WTC11 (cell line): ENCODE measurements at regions not wholly inside any gene's neighbourhood (a gene's known extent, or its start where the extent isn't known, plus 50 kb on each side); places are given as distances from the start of the nearest gene placed in this dataset.

Experiments
- ATAC-seq: fragments of 200-7000 bp; cut with Tn5 transposase; 2 replicates; pipeline ENCODE4 v1.10.0; 2021; ENCODE audit warnings: mild to moderate bottlenecking, moderate library complexity
- CTCF ChIA-PET: fragments of 300-600 bp; sonication (Branson Sonifier 250); formaldehyde crosslinking; loops from one replicate; lab custom pipeline; 2021; ENCODE audit warnings: antibody characterized with exemption; lab: Charles Lee
- POLR2A ChIA-PET: fragments of 350-600 bp; sonication (Branson Sonifier 250); formaldehyde crosslinking; loops from one replicate; lab custom pipeline; 2021; ENCODE audit warnings: antibody characterized with exemption; lab: Charles Lee
- DNase-seq: peaks from one replicate; pipeline ENCODE4 v3.0.0; 2021; ENCODE audit warnings: low spot score
- H3K27ac Mint-ChIP-seq: 2 replicates; pipeline ENCODE4 v1.8.0; 2021; ENCODE audit warnings: mixed read lengths
- H3K27me3 Mint-ChIP-seq: 2 replicates; pipeline ENCODE4 v1.8.0; 2021; ENCODE audit warnings: low read depth, mild to moderate bottlenecking, moderate library complexity, mixed read lengths
- H3K36me3 Mint-ChIP-seq: 2 replicates; pipeline ENCODE4 v1.8.0; 2021; ENCODE audit warnings: mixed read lengths
- H3K4me1 Mint-ChIP-seq: 2 replicates; pipeline ENCODE4 v1.8.0; 2022; ENCODE audit warnings: mixed read lengths
- H3K4me3 Mint-ChIP-seq: 2 replicates; pipeline ENCODE4 v1.8.0; 2021; ENCODE audit warnings: mild to moderate bottlenecking, moderate library complexity, mixed read lengths
- H3K9me3 Mint-ChIP-seq: 2 replicates; pipeline ENCODE4 v1.8.0; 2021; ENCODE audit warnings: mixed read lengths
- ATF2 ChIP-seq: sonication (generic); formaldehyde crosslinking; IDR thresholded peaks from 2 replicates; pipeline ENCODE4 v1.8.1; 2022; ENCODE audit warnings: low read depth, missing genetic modification reagents, borderline replicate concordance
- ATF3 ChIP-seq: sonication (generic); formaldehyde crosslinking; conservative IDR thresholded peaks from 2 replicates; pipeline ENCODE4 v1.8.1; 2022; ENCODE audit warnings: mild to moderate bottlenecking, missing genetic modification reagents
- E2F1 ChIP-seq: sonication (generic); formaldehyde crosslinking; IDR thresholded peaks from 2 replicates; pipeline ENCODE4 v1.8.0; 2022; ENCODE audit warnings: mild to moderate bottlenecking, missing genetic modification reagents
- ESRRA ChIP-seq: sonication (generic); formaldehyde crosslinking; IDR thresholded peaks from 2 replicates; pipeline ENCODE4 v1.8.1; 2022; ENCODE audit warnings: mild to moderate bottlenecking, missing genetic modification reagents, borderline replicate concordance
- FOXP4 ChIP-seq: sonication (generic); formaldehyde crosslinking; IDR thresholded peaks from 2 replicates; pipeline ENCODE4 v1.8.0; 2022; ENCODE audit warnings: mild to moderate bottlenecking, missing genetic modification reagents
- GABPB1 ChIP-seq: sonication (generic); formaldehyde crosslinking; IDR thresholded peaks from 2 replicates; pipeline ENCODE4 v1.8.1; 2023; ENCODE audit warnings: mild to moderate bottlenecking, missing genetic modification reagents
- MXD4 ChIP-seq: fragments of 250-450 bp; sonication (Bioruptor Pico); IDR thresholded peaks from 2 replicates; pipeline ENCODE4 v1.8.0; 2021; ENCODE audit warnings: mild to moderate bottlenecking, moderate library complexity, borderline replicate concordance
- NR3C1 ChIP-seq: sonication (generic); formaldehyde crosslinking; conservative IDR thresholded peaks from 2 replicates; pipeline ENCODE4 v1.8.1; 2023; ENCODE audit warnings: low read depth, mild to moderate bottlenecking, missing genetic modification reagents
- ZBTB43 ChIP-seq: sonication (generic); formaldehyde crosslinking; IDR thresholded peaks from 2 replicates; pipeline ENCODE4 v1.8.1; 2023; ENCODE audit warnings: mild to moderate bottlenecking, missing genetic modification reagents
- ZNF138 ChIP-seq: sonication (generic); formaldehyde crosslinking; conservative IDR thresholded peaks from 2 replicates; pipeline ENCODE4 v1.8.1; 2022; ENCODE audit warnings: mild to moderate bottlenecking, moderate library complexity, missing genetic modification reagents
- ZNF281 ChIP-seq: sonication (generic); formaldehyde crosslinking; IDR thresholded peaks from 2 replicates; pipeline ENCODE4 v1.8.0; 2023; ENCODE audit warnings: mild to moderate bottlenecking, missing genetic modification reagents
- ZNF396 ChIP-seq: fragments of 250-450 bp; sonication (Bioruptor Pico); IDR thresholded peaks from 2 replicates; pipeline ENCODE4 v1.8.0; 2021; ENCODE audit warnings: mild to moderate bottlenecking, moderate library complexity, borderline replicate concordance
- ZNF532 ChIP-seq: fragments of 250-450 bp; sonication (Bioruptor Pico); IDR thresholded peaks from 2 replicates; pipeline ENCODE4 v1.9.0; 2021; ENCODE audit warnings: mild to moderate bottlenecking, borderline replicate concordance

GRCh38 chr12:59372956-59373355 is 222.9 kb upstream of the SLC16A7 start (continued):
- TF ChIP-seq ZNF281 (CRISPR knock-in tag) (no peak), MXD4 (CRISPR knock-in tag) (no peak), ZBTB43 (CRISPR knock-in tag) (no peak)
- TF ChIP-seq, all 79 proteins: peak for 0

- no peak for DNase-seq
- ChIA-PET POLR2A (no interaction called here), CTCF (no interaction called here)
- H3K27ac Mint-ChIP-seq: no peak overlapping the region
- H3K4me3 Mint-ChIP-seq: no peak overlapping the region
- ATAC-seq: no peak
- no peaks in the 10 kb centered on the region for H3K36me3 Mint-ChIP-seq
- no peaks in the 10 kb centered on the region for H3K9me3 Mint-ChIP-seq
- no peak for TF ChIP-seq ZNF532
- no peak for TF ChIP-seq NR3C1
- peaks cover 19% of the 10 kb centered on the region for H3K4me1 Mint-ChIP-seq
- no peaks in the 10 kb centered on the region for H3K27me3 Mint-ChIP-seq
These were observed 224.9 kb upstream of the SLC16A7 start for GRCh38 chr12:59370933-59371332.

- peaks cover 7% of the 10 kb centered on the region; the same call in 1 of the 2 replicates for H3K4me1 Mint-ChIP-seq
- no peak for ATAC-seq
- CTCF ChIA-PET: no interaction called here
- H3K27me3 Mint-ChIP-seq: peaks cover 2% of the 10 kb centered on the region; the same call in 1 of the 2 replicates
- no peak overlapping the region for H3K27ac Mint-ChIP-seq
- no peak overlapping the region for H3K4me3 Mint-ChIP-seq
- no peak for DNase-seq
- H3K36me3 Mint-ChIP-seq: no peaks in the 10 kb centered on the region
- H3K9me3 Mint-ChIP-seq: no peaks in the 10 kb centered on the region
- POLR2A ChIA-PET: no interaction called here
- TF ChIP-seq ZNF138 (no peak), ESRRA (CRISPR knock-in tag) (no peak), ATF3 (no peak), ATF2 (CRISPR knock-in tag) (no peak), ZNF396 (no peak), E2F1 (CRISPR knock-in tag) (no peak), GABPB1 (CRISPR knock-in tag) (no peak), ZNF532 (no peak), FOXP4 (CRISPR knock-in tag) (no peak)
These were observed 230.7 kb upstream of the SLC16A7 start for GRCh38 chr12:59365133-59365532.
